HG03103 (cell line): ENCODE measurements at regions not wholly inside any gene's neighbourhood (a gene's known extent, or its start where the extent isn't known, plus 50 kb on each side); places are given as distances from the start of the nearest gene placed in this dataset.
"Not testable (repeated sequence)": the region's sequence is repeated elsewhere in the genome, so short reads cannot be mapped to it uniquely, and the experiment has no call there.

Experiments
- ATAC-seq: cut with Tn5 transposase; IDR thresholded peaks from one replicate; pipeline ENCODE4 v1.9.1; 2021; ENCODE audit warnings: low read depth; ENCODE audit not compliant: unreplicated experiment

- ATAC-seq, result not testable (repeated sequence)
These were observed 110.1 kb downstream of the ADRA2C start for GRCh38 chr4:3876057-3876845.

GRCh38 chr4:3877236-3877635 is 111.1 kb downstream of the ADRA2C start:
- ATAC-seq, result no peak

GRCh38 chr4:3877868-3878267 is 111.7 kb downstream of the ADRA2C start:
- no peak for ATAC-seq

GRCh38 chr4:3878678-3879077 is 112.5 kb downstream of the ADRA2C start:
- ATAC-seq, result no peak

GRCh38 chr4:3879681-3880614 is 113.8 kb downstream of the ADRA2C start:
- no peak for ATAC-seq

- ATAC-seq, result no peak
These were observed 114.5 kb downstream of the ADRA2C start for GRCh38 chr4:3880615-3881120.

GRCh38 chr4:3882316-3882885 is 116.2 kb downstream of the ADRA2C start:
- ATAC-seq, result not testable (repeated sequence)

- not testable (repeated sequence) for ATAC-seq
These were observed 118.1 kb downstream of the ADRA2C start for GRCh38 chr4:3884261-3884660.

- not testable (repeated sequence) for ATAC-seq
These were observed 127.4 kb downstream of the ADRA2C start for GRCh38 chr4:3893590-3893989.

- not testable (repeated sequence) for ATAC-seq
These were observed 128.1 kb downstream of the ADRA2C start for GRCh38 chr4:3894086-3894959.

- no peak for ATAC-seq
These were observed 130.3 kb downstream of the ADRA2C start for GRCh38 chr4:3896441-3896840.

GRCh38 chr4:3896871-3897578 is 130.8 kb downstream of the ADRA2C start:
- not testable (repeated sequence) for ATAC-seq

GRCh38 chr4:3898098-3898497 is 131.9 kb downstream of the ADRA2C start:
- ATAC-seq, result no peak

GRCh38 chr4:3898928-3899327 is 132.7 kb downstream of the ADRA2C start:
- not testable (repeated sequence) for ATAC-seq

GRCh38 chr4:3904264-3904955 is 138.2 kb downstream of the ADRA2C start:
- ATAC-seq, result not testable (repeated sequence)

- ATAC-seq, result not testable (repeated sequence)
These were observed 143.4 kb downstream of the ADRA2C start for GRCh38 chr4:3909616-3910015.

GRCh38 chr4:3910161-3910950 is 144.2 kb downstream of the ADRA2C start:
- ATAC-seq, result not testable (repeated sequence)
